GM23248 (cell line): ENCODE measurements at regions not wholly inside any gene's neighbourhood (a gene's known extent, or its start where the extent isn't known, plus 50 kb on each side); places are given as distances from the start of the nearest gene placed in this dataset.

Experiments
- EZH2 ChIP-seq: fragments of 200-600 bp; sonication (generic); IDR thresholded peaks from 2 replicates; pipeline ENCODE4 v1.6.1; 2018; ENCODE audit warnings: antibody characterized with exemption, mild to moderate bottlenecking; ENCODE audit not compliant: insufficient read depth, poor library complexity, severe bottlenecking
- EZH2phosphoT487 ChIP-seq: fragments of 200-600 bp; sonication (generic); IDR thresholded peaks from 2 replicates; pipeline ENCODE4 v1.6.1; 2018; ENCODE audit warnings: antibody characterized with exemption, moderate library complexity, mild to moderate bottlenecking, low read depth; ENCODE audit not compliant: insufficient read depth

GRCh38 chr5:103929338-103930013, 366.9 kb upstream of the NUDT12 start:
- TF ChIP-seq EZH2 (no peak), EZH2phosphoT487 (no peak)
